ENCODE measurements at regions not wholly inside any gene's neighbourhood (a gene's known extent, or its start where the extent isn't known, plus 50 kb on each side); places are given as distances from the start of the nearest gene placed in this dataset.
A peak's percentile ranks its signal among the peaks of the same experiment; 100 is the strongest.

- H3K4me2 ChIP-seq (ENCODE audit: low read length), result no peak overlapping the region
- no peaks in the 10 kb centered on the region for H3K79me2 ChIP-seq (ENCODE audit: control insufficient read depth, insufficient read depth, low read length, poor library complexity)
- no peak overlapping the region for H3K27ac ChIP-seq (ENCODE audit: low read depth, low read length)
- no peak overlapping the region for H4K91ac ChIP-seq (ENCODE audit: low read depth, low read length)
- H3K36me3 ChIP-seq (ENCODE audit: control insufficient read depth in 1 of 2, insufficient read depth in 2 of 2, low read length in 2 of 2), result no peaks in the 10 kb centered on the region
- H2BK5ac ChIP-seq (ENCODE audit: low read depth, low read length, poor library complexity), result no peak overlapping the region
- H2BK12ac ChIP-seq (ENCODE audit: low read length), result no peak overlapping the region
- H2AK5ac ChIP-seq (ENCODE audit: low read length), result no peak overlapping the region
- no peak overlapping the region for H3K23ac ChIP-seq (ENCODE audit: low read length)
- H2BK120ac ChIP-seq (ENCODE audit: insufficient read depth, low read length, poor library complexity), result no peak overlapping the region
- no peaks in the 10 kb centered on the region for H3K4me1 ChIP-seq (ENCODE audit: control insufficient read depth in 1 of 2, insufficient read depth in 2 of 2, low read length in 2 of 2)
- H3K14ac ChIP-seq (ENCODE audit: low read length), result no peak overlapping the region
- H3K27me3 ChIP-seq (ENCODE audit: insufficient read depth, low read length), result no peaks in the 10 kb centered on the region
- H3K9ac ChIP-seq (ENCODE audit: low read length), result no peak overlapping the region
- no peak overlapping the region for H3K18ac ChIP-seq (ENCODE audit: low read length)
- no peak overlapping the region for H3K4ac ChIP-seq (ENCODE audit: low read depth, low read length)
- DNase-seq, result peak; percentile 30 to 76
- H3K79me1 ChIP-seq (ENCODE audit: low read length), result no peaks in the 10 kb centered on the region
- no peak overlapping the region for H2AFZ ChIP-seq (ENCODE audit: insufficient read depth, low read length, poor library complexity)
- H3K9me3 ChIP-seq (ENCODE audit: insufficient read depth, low read depth, low read length), result no peaks in the 10 kb centered on the region
- H4K8ac ChIP-seq (ENCODE audit: low read depth, low read length), result no peak overlapping the region
- no peak overlapping the region for H3K4me3 ChIP-seq (ENCODE audit: low read depth, low read length)
- H4K12ac ChIP-seq (ENCODE audit: low read depth, low read length), result no peak overlapping the region
Measured at GRCh38 chr12:63319386-63319785, 168.4 kb upstream of the AVPR1A start.

- Histone ChIP-seq H3K36me3 (ENCODE audit: control insufficient read depth in 1 of 2, insufficient read depth in 2 of 2, low read length in 2 of 2) (no peaks in the 10 kb centered on the region), H4K12ac (ENCODE audit: low read depth, low read length) (no peak overlapping the region), H3K27me3 (ENCODE audit: insufficient read depth, low read length) (no peaks in the 10 kb centered on the region), H2BK12ac (ENCODE audit: low read length) (no peak overlapping the region), H3K27ac (ENCODE audit: low read depth, low read length) (no peak overlapping the region), H3K23ac (ENCODE audit: low read length) (no peak overlapping the region), H2AFZ (ENCODE audit: insufficient read depth, low read length, poor library complexity) (no peak overlapping the region), H3K4me2 (ENCODE audit: low read length) (no peak overlapping the region), H3K14ac (ENCODE audit: low read length) (no peak overlapping the region), H3K18ac (ENCODE audit: low read length) (no peak overlapping the region), H3K79me2 (ENCODE audit: control insufficient read depth, insufficient read depth, low read length, poor library complexity) (no peaks in the 10 kb centered on the region), H4K91ac (ENCODE audit: low read depth, low read length) (no peak overlapping the region), H3K4me1 (ENCODE audit: control insufficient read depth in 1 of 2, insufficient read depth in 2 of 2, low read length in 2 of 2) (no peaks in the 10 kb centered on the region), H3K9ac (ENCODE audit: low read length) (no peak overlapping the region), H4K8ac (ENCODE audit: low read depth, low read length) (no peak overlapping the region), H3K4ac (ENCODE audit: low read depth, low read length) (no peak overlapping the region), H3K9me3 (ENCODE audit: insufficient read depth, low read depth, low read length) (no peaks in the 10 kb centered on the region), H2AK5ac (ENCODE audit: low read length) (no peak overlapping the region), H2BK120ac (ENCODE audit: insufficient read depth, low read length, poor library complexity) (no peak overlapping the region), H3K4me3 (ENCODE audit: low read depth, low read length) (no peak overlapping the region), H3K79me1 (ENCODE audit: low read length) (no peaks in the 10 kb centered on the region), H2BK5ac (ENCODE audit: low read depth, low read length, poor library complexity) (no peak overlapping the region)
- no CpG with 5 or more reads among the region's 1 CpG for WGBS (ENCODE audit: extremely low coverage, insufficient coverage, insufficient read length)
- DNase-seq, result no peak
Measured at GRCh38 chr12:63318933-63319332, 167.9 kb upstream of the AVPR1A start.

DNA sequence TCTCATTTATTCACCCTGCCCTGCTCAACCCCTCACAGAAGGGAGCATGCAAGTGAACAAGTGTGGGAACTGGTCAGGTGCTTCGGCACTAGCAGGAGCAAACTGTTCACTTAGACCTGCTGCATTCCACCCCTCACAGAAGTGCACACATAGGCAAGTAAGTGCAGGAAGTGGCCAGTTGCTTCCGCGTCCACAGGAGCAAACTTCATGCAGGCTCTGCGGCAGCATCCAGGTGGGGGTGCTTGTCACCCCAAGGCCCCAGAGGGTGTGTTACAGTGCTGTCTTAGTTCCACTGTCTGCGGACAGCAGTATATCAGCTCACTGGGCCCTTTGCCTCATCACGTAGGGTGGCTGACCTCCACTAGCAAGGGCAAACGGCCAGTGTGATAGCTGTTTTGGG is 167.3 kb upstream of the AVPR1A start:
- H2AK5ac ChIP-seq (ENCODE audit: low read length), result no peak overlapping the region
- no peak overlapping the region for H4K91ac ChIP-seq (ENCODE audit: low read depth, low read length)
- no peak overlapping the region for H2BK5ac ChIP-seq (ENCODE audit: low read depth, low read length, poor library complexity)
- H3K14ac ChIP-seq (ENCODE audit: low read length), result no peak overlapping the region
- no peak overlapping the region for H3K9ac ChIP-seq (ENCODE audit: low read length)
- no peak overlapping the region for H3K27ac ChIP-seq (ENCODE audit: low read depth, low read length)
- WGBS (ENCODE audit: extremely low coverage, insufficient coverage, insufficient read length), result no CpG with 5 or more reads among the region's 7 CpGs
- no peaks in the 10 kb centered on the region for H3K79me1 ChIP-seq (ENCODE audit: low read length)
- no peak overlapping the region for H3K18ac ChIP-seq (ENCODE audit: low read length)
- H3K9me3 ChIP-seq (ENCODE audit: insufficient read depth, low read depth, low read length), result no peaks in the 10 kb centered on the region
- no peak overlapping the region for H3K4me3 ChIP-seq (ENCODE audit: low read depth, low read length)
- DNase-seq, result no peak
- no peak overlapping the region for H2BK12ac ChIP-seq (ENCODE audit: low read length)
- H3K4me2 ChIP-seq (ENCODE audit: low read length), result no peak overlapping the region
- H4K12ac ChIP-seq (ENCODE audit: low read depth, low read length), result no peak overlapping the region
- H3K4ac ChIP-seq (ENCODE audit: low read depth, low read length), result no peak overlapping the region
- no peaks in the 10 kb centered on the region for H3K27me3 ChIP-seq (ENCODE audit: insufficient read depth, low read length)
- H3K4me1 ChIP-seq (ENCODE audit: control insufficient read depth in 1 of 2, insufficient read depth in 2 of 2, low read length in 2 of 2), result no peaks in the 10 kb centered on the region
- H3K79me2 ChIP-seq (ENCODE audit: control insufficient read depth, insufficient read depth, low read length, poor library complexity), result no peaks in the 10 kb centered on the region
- no peak overlapping the region for H2BK120ac ChIP-seq (ENCODE audit: insufficient read depth, low read length, poor library complexity)
- no peak overlapping the region for H4K8ac ChIP-seq (ENCODE audit: low read depth, low read length)
- no peak overlapping the region for H2AFZ ChIP-seq (ENCODE audit: insufficient read depth, low read length, poor library complexity)
- no peaks in the 10 kb centered on the region for H3K36me3 ChIP-seq (ENCODE audit: control insufficient read depth in 1 of 2, insufficient read depth in 2 of 2, low read length in 2 of 2)
- no peak overlapping the region for H3K23ac ChIP-seq (ENCODE audit: low read length)

GRCh38 chr12:63317880-63318279 is 166.9 kb upstream of the AVPR1A start:
- H3K9ac ChIP-seq (ENCODE audit: low read length), result no peak overlapping the region
- H3K27me3 ChIP-seq (ENCODE audit: insufficient read depth, low read length), result no peaks in the 10 kb centered on the region
- no peak overlapping the region for H3K27ac ChIP-seq (ENCODE audit: low read depth, low read length)
- no peak overlapping the region for H2BK5ac ChIP-seq (ENCODE audit: low read depth, low read length, poor library complexity)
- H3K79me1 ChIP-seq (ENCODE audit: low read length), result no peaks in the 10 kb centered on the region
- no peaks in the 10 kb centered on the region for H3K9me3 ChIP-seq (ENCODE audit: insufficient read depth, low read depth, low read length)
- no peak overlapping the region for H2AK5ac ChIP-seq (ENCODE audit: low read length)
- no peak overlapping the region for H3K4me3 ChIP-seq (ENCODE audit: low read depth, low read length)
- no peaks in the 10 kb centered on the region for H3K4me1 ChIP-seq (ENCODE audit: control insufficient read depth in 1 of 2, insufficient read depth in 2 of 2, low read length in 2 of 2)
- H3K4ac ChIP-seq (ENCODE audit: low read depth, low read length), result no peak overlapping the region
- H2BK120ac ChIP-seq (ENCODE audit: insufficient read depth, low read length, poor library complexity), result no peak overlapping the region
- H3K79me2 ChIP-seq (ENCODE audit: control insufficient read depth, insufficient read depth, low read length, poor library complexity), result no peaks in the 10 kb centered on the region
- no peak overlapping the region for H4K12ac ChIP-seq (ENCODE audit: low read depth, low read length)
- no peak overlapping the region for H4K8ac ChIP-seq (ENCODE audit: low read depth, low read length)
- H3K18ac ChIP-seq (ENCODE audit: low read length), result no peak overlapping the region
- H4K91ac ChIP-seq (ENCODE audit: low read depth, low read length), result no peak overlapping the region
- no peak overlapping the region for H3K14ac ChIP-seq (ENCODE audit: low read length)
- no peak overlapping the region for H3K4me2 ChIP-seq (ENCODE audit: low read length)
- H2BK12ac ChIP-seq (ENCODE audit: low read length), result no peak overlapping the region
- DNase-seq, result no peak
- H3K23ac ChIP-seq (ENCODE audit: low read length), result no peak overlapping the region
- WGBS (ENCODE audit: extremely low coverage, insufficient coverage, insufficient read length), result no CpG with 5 or more reads among the region's 5 CpGs
- H2AFZ ChIP-seq (ENCODE audit: insufficient read depth, low read length, poor library complexity), result no peak overlapping the region
- no peaks in the 10 kb centered on the region for H3K36me3 ChIP-seq (ENCODE audit: control insufficient read depth in 1 of 2, insufficient read depth in 2 of 2, low read length in 2 of 2)
